Pancreas (tissue), 10 donors: ENCODE measurements at regions not wholly inside any gene's neighbourhood (a gene's known extent, or its start where the extent isn't known, plus 50 kb on each side); places are given as distances from the start of the nearest gene placed in this dataset.

Experiments
- ATAC-seq, 4 donors: fragments of 200-7000 bp; cut with Tn5 transposase; one replicate each; pipeline versions ENCODE4 v1.8.0 to v1.9.1; 2020; ENCODE audit warnings: mild to moderate bottlenecking in 4 of 4, moderate library complexity in 4 of 4
- DNase-seq, 6 donors: peaks; one replicate each; pipeline ENCODE4 v3.0.0-alpha.2; 2020
- FAIRE-seq: peaks from 2 replicates; lab custom pipeline; 2012; peaks lifted over from hg19 to GRCh38; lab: Jason Lieb, UNC
- H3K27ac ChIP-seq, 4 donors: fragments of 200-600 bp; sonication (generic); 1 replicate in 3 of 4; 2 replicates in 1 of 4; pipeline versions ENCODE4 v1.5.0 to v1.8.0; 2020
- H3K27me3 ChIP-seq, 4 donors: fragments of 200-600 bp; one replicate each; pipeline ENCODE4 v1.8.0; 2021
- H3K36me3 ChIP-seq, 3 donors: fragments of 200-600 bp; sonication (generic) in 1 of 3; one replicate each; pipeline versions ENCODE4 v1.5.0 to v1.8.0; 2020 to 2021
- H3K4me1 ChIP-seq, 3 donors: fragments of 200-600 bp; one replicate each; pipeline ENCODE4 v1.8.0; 2021
- H3K4me3 ChIP-seq, 4 donors: fragments of 200-600 bp; sonication (generic) in 2 of 4; one replicate each; pipeline versions ENCODE4 v1.5.0 to v1.8.0; 2020 to 2021
- H3K9me3 ChIP-seq, 4 donors: fragments of 200-600 bp; one replicate each; pipeline ENCODE4 v1.8.0; 2021
- CTCF ChIP-seq, 4 donors: fragments of 200-600 bp; sonication (generic) in 3 of 4; IDR thresholded peaks; one replicate each; pipeline versions ENCODE4 v1.5.0 to v1.8.0; 2021; ENCODE audit warnings: antibody characterized with exemption in 4 of 4
- WGBS, 2 donors: extraction: QIAGEN DNeasy Blood & Tissue Kit; methylation state at CpG; one replicate each; pipeline ENCODE4 v1.1.7; 2013; 5-methylcytosine and 5-hydroxymethylcytosine counted together
- intact Hi-C, 3 donors: fragments of 100-400 bp; cut with DNase I; formaldehyde crosslinking; loops; one replicate each; pipeline versions ENCODE4 v1.11.1 to v1.14.2; 2022
- donor health status: healthy with polysubstance abuse.
- donor health status: DM: no; HTN: no; CAD: no; lungs with moderate emphysema.
- donor health status: DM: no; HTN: no; CAD: no.
- donor health status: control.
- donor health status: control.
- donor health status: Bipolar disorder and iron deficiency.
- donor health status: DM: yes; HTN: yes; CAD: no.
- donor health status: DM: no; HTN: no; CAD: no.
- donor health status: DM: no; HTN: no; CAD: no.
- donor health status: DM: yes; HTN: yes; CAD: no.

DNA sequence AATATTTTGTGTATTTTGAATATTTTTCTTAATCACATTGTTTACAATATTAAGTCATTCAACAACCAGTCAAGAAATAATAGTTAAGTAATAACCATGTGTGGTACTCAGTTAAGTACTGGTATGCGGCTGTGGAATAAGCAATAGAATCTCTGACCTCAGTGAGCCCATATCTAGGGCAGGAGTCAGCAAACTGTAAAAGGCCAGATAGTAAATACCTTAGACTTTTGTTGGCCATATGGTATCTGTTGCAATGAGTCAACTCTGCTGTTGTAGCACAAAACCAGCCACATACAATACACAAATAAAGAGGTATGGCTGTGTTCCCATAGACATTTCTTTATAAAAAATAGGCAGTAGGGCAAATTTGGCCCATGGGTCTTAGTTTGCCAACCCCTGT, 311.6 kb upstream of the SEMA3A start:
- Histone ChIP-seq H3K4me3 (no peak overlapping the region), H3K36me3 (no peaks in the 10 kb centered on the region), H3K4me1 (no peaks in the 10 kb centered on the region), H3K9me3 (no peaks in the 10 kb centered on the region), H3K27me3 (no peaks in the 10 kb centered on the region), H3K27ac (no peak overlapping the region)
- WGBS, 2 donors, result 77 to 87% methylated on average over 1 of the region's 1 CpG
- FAIRE-seq (no peak), DNase-seq (no peak), ATAC-seq (no peak)
- TF ChIP-seq CTCF (IDR thresholded peaks at IDR 0.05), result no peak
- intact Hi-C loops, result no loop called here

- WGBS, 2 donors, result 86 to 90% methylated on average over 1 of the region's 1 CpG
- H3K4me1 ChIP-seq, result no peaks in the 10 kb centered on the region
- no peak overlapping the region for H3K4me3 ChIP-seq
- ATAC-seq (no peak), FAIRE-seq (no peak), DNase-seq (no peak)
- intact Hi-C loops, result no loop called here
- no peaks in the 10 kb centered on the region for H3K9me3 ChIP-seq
- peaks cover 0 to 2% (median 0%) of the 10 kb centered on the region in 4 donors for H3K27me3 ChIP-seq
- H3K27ac ChIP-seq, result no peak overlapping the region
- TF ChIP-seq CTCF (IDR thresholded peaks at IDR 0.05), result no peak
- H3K36me3 ChIP-seq, result no peaks in the 10 kb centered on the region
Measured at GRCh38 chr7:84502239-84502638, 307.6 kb upstream of the SEMA3A start.

DNA sequence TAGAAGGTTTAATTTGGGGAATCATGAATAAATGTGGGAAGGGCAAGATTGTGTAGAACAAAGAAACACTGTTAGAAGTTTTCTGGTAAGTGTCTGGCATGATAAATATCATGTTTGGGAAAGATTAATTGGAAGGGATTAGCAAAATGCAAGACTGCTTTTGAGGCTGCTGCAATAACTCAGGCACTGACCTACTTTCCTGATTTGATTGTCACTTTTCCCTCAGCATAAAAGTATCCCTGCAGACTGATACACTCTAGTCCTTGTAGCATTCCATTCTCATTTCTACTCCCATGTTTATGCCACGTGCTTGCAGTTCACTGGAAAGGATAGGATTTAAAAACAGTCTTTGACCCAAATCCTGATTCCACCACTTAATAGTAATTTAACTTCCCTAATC, 303.3 kb upstream of the SEMA3A start:
- ATAC-seq (no peak), DNase-seq (no peak), FAIRE-seq (no peak)
- Histone ChIP-seq H3K9me3 (no peaks in the 10 kb centered on the region), H3K36me3 (no peaks in the 10 kb centered on the region), H3K4me1 (no peaks in the 10 kb centered on the region), H3K27ac (no peak overlapping the region), H3K27me3 (peaks cover 0 to 2% (median 0%) of the 10 kb centered on the region in 4 donors), H3K4me3 (no peak overlapping the region)
- no peak for TF ChIP-seq CTCF (IDR thresholded peaks at IDR 0.05)
- intact Hi-C loops, result no loop called here
- WGBS, 2 donors, result 13 to 21% methylated on average over 1 of the region's 1 CpG

DNA sequence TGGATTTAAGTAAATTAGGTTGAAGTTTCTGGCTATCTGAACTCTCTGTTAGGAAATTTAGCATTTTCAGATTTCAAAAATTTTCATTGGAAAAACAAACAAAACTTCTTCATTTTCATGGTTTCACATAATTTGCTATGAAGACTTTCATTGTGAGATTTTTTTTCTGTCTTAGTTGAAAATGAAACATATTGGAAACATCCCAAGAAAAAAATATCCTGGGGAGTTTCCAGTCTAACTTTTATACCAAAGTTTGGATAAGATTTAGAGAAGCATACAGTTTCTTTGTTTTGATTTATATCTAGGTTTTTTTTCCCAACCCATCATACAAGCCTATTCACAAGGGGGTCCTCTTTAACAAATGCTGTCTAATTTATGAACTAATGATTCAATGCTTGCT, 300.5 kb upstream of the SEMA3A start:
- DNase-seq, result no peak
- no peak for TF ChIP-seq CTCF (IDR thresholded peaks at IDR 0.05)
- intact Hi-C loops, result no loop called here
- no peak overlapping the region for H3K27ac ChIP-seq
- no peak overlapping the region for H3K4me3 ChIP-seq
- H3K36me3 ChIP-seq, result no peaks in the 10 kb centered on the region
- no peak for FAIRE-seq
- no peak for ATAC-seq
- H3K4me1 ChIP-seq, result no peaks in the 10 kb centered on the region
- no peaks in the 10 kb centered on the region for H3K9me3 ChIP-seq
- no peaks in the 10 kb centered on the region for H3K27me3 ChIP-seq

GRCh38 chr7:84492098-84493034, 297.8 kb upstream of the SEMA3A start:
- DNase-seq, result no peak
- Histone ChIP-seq H3K36me3 (no peaks in the 10 kb centered on the region), H3K4me1 (no peaks in the 10 kb centered on the region), H3K9me3 (no peaks in the 10 kb centered on the region), H3K27me3 (no peaks in the 10 kb centered on the region), H3K27ac (no peak overlapping the region), H3K4me3 (no peak overlapping the region)
- FAIRE-seq, result no peak
- ATAC-seq, result peak in 1 of 4 donors; percentile 45
- WGBS, 2 donors, result 73 to 79% methylated on average over 13 of the region's 13 CpGs
- intact Hi-C loops, result no loop called here
- no peak for TF ChIP-seq CTCF (IDR thresholded peaks at IDR 0.05)
